UCSD-AML1 (cell line): ENCODE measurements at regions not wholly inside any gene's neighbourhood (a gene's known extent, or its start where the extent isn't known, plus 50 kb on each side); places are given as distances from the start of the nearest gene placed in this dataset.

ENCODE experiments used
- DNase-seq: peaks from one replicate; lab custom pipeline; 2025; ENCODE audit not compliant: unreplicated experiment; lab: John Stamatoyannopoulos, UW

DNA sequence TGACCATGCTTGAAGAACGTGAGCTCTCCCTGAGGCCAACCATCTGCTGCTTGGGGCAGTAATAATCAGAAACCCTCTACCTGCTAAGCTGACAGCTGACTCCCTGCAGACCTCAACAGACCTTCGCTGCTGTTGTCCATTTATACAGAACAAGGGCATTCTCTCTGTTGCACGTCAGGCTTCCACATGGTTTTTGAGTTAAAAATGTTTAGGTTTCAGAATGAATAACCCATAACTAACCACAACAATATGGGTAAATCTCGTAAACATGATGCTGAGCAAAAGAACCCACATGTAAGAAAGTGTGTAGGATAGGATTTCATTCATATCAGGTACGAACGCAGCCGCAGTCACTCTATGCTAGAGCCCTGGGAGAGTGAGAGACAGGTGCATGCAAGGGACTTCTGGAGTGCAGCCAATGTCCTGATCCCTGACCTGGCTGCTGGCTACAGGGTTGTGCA lies 348.5 kb downstream of the MED10 start:
- DNase-seq = no peak

DNA sequence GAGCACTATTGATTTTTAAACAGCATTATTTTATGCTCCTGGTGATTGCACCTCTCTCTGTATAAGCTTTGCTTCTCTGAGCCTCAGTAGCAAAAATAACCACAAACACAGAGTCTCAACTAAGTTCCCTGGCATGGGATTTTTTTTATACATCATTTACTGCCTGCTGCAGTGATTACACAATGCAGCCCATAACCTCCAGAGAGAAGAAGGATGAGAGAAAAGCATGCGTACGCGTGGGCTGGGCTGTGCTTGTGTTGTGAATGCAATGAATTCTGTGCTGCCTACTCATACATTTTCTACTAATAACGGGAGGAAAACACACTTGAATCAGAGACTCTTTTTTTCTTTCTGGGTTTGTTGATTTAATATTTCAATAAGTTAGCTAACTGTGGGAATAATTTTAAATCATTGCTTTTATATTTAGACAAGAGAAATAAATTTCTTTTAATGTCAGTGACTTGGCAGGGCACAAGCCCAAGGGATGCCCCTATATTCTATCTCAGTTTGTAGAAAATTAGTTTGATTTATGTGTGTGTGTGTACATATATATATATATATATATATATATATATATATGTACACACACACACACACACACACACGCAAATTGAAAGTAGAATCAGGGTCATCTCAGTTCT lies 351.5 kb downstream of the MED10 start:
- no peak for DNase-seq

DNA sequence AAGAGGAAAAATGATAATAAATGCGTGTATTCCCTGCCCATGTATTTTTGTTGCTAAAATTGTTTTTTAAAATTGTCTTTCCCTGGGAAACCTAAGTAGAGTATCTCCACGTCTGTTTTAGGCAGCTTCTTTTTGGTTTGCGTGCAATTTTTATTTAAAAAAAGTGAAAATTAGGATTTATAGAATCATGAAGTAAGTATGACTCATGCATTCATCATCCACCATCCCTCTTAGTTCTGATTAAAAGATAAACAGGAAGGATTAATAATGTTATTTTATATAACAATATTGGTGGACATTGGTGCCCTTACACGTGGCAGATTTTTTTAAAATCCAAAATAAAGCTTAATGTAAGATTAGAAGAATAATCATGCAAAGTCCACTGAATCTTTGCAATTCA lies 358.7 kb downstream of the MED10 start:
- no peak for DNase-seq

DNA sequence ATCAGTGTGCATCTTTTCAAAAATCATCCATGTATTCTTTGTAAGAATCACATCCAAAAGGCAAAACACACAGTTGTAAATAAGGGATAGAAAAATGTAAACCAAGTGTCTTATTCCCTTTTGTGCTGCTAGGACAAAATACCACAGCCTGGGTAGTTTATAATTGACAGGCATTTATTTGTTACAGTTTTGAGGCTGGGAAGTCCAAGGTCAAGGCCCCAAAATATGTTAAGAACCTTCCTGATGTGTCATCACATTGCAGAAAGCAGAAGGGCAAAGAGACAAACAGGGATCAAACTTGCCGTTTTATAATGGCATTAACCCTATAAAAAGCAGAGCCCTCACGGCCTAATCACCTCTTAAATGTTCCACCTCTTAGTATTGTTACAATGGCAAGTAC lies 364.8 kb downstream of the MED10 start:
- DNase-seq = no peak

DNA sequence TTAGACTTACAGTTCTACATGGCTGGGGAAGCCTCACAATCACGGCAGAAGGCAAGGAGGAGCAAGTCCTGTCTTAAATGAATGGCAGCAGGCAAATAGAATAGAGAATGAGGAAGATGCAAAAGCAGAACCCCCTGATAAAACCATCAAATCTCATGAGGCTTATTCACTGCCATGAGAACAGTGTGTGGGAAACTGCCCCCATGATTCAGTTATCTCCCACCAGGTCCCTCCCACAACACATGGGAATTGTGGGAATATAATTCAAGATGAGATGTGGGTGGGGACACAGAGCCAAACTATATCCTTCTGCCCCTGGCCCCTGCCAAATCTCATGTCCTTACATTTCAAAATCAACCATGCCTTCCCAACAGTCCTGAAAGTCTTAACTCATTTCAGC lies 367.1 kb downstream of the MED10 start:
- no peak for DNase-seq

DNA sequence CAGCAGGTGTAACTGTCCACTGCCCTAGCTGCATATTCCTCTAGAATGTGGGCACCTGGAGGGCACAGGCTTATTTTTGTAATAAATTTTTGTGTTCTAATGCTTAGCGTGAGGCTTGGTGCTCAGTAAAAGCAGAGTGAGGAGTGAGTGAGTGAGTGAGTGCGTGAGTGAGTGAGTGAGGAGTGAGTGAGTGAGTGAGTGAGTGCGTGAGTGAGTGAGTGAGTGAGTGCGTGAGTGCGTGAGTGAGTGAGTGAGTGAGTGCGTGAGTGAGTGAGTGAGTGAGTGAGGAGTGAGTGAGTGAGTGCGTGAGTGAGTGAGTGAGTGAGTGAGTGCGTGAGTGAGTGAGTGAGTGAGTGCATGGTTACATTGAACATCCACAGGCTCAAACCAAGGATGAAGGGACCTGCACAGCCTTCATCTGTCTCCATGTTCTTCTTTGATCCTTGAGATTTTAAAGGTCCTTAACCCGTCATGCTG lies 371.5 kb downstream of the MED10 start:
- no peak for DNase-seq

DNA sequence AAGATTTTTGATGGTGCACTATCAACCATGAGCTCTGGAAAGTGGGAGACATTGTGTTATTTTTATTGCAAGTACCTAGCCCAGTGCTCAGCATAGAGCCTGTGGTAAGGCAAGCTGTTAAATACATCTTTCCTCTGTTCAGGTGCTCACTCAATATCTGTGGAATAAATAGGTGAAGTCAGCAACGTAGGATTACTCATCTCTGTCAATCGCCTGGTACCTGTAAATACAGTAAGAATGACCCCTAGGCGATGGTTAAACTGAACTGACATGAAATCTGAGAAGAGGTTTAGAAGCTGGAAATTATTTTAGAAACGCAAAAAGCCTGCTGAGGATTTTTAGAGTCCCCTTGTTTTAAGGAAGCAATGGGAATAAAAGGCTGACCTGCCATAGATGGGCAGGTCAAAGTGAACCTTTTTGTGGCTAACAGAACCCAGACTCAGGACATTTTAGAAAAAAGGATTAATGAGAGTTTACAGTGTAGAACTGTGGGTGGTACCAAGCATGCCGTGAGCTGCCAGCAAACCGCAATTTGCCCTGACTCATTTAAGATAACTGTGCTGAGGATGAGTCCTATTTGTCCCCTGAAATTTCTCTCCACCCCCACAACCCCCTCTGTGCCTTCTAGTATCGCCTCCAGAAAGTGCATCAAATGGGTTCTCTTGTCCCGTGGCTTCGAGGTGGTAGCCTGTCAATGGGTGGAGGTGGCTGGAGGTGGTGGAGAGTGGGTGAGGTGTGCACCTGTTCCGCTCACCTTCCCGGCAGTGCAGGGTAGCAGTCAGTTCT lies 375.1 kb downstream of the MED10 start:
- DNase-seq = no peak

DNA sequence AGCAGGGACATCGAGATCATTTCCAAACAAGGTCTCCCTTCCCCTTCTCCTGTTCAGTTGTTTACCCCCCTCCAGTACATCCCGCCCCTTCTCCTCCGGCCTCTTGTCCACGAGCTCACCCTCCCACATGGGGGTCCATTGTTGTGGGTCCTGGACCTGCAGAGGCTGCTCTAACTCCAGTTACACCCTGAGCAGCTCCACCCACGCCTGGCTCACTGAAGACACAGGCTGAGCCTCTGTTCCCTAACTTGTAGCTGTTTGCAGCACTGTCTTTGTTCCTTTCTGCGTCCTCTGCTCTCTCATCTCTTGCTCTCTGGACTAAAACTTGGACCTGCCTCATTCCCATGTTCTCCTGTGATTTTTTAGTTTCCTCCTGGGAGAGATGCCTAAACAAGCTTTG lies 377.5 kb downstream of the MED10 start:
- DNase-seq = no peak

DNA sequence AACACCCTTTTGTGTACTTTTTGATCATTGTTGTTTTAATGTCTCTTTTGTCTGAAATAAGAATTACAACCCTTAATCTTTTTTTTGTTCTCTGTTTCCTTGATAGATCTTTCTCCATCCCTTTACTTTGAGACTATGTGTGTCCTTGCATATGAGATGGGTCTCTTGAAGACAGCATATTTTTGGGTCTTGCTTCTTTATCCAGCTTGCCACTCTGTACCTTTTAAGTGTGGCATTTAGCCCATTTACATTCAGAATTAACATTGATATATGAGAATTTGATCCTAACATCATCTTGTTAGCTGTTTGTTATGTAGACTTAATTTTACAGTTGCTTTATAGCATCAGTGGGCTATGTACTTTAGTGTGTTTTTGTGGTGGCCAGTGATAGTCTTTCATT lies 382.5 kb downstream of the MED10 start:
- DNase-seq = no peak

DNA sequence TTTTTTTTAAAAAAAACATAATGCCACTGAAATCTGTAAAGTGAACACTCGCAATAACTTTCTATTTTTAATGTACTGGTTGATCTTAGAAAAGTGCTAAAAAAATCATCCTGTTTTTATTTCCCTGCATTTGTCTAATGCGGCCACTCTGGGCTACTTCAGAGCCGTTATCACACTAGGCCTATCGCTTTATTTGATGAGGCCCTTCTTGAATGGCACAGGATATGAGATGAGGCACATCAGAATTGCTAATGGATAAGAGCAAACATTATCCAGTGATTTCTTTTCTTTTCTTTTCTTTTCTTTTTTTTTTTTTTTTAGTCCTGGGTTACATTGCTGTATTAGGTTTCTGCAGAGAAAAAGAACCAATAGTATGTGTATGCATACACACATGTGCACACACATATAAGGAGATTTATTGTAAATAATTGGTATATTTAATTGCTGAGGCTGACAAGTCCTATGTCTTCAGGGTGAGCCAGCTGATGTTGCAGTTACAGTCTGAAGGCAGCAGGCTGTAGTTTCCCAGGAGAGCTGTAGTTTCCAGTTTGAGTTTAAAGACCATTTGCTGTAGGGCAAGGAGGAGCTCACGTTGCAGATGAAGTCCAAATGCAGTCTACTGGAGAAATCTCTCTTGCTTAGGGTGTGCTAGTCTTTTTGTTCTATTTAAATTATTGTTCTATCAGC lies 391.7 kb downstream of the MED10 start:
- no peak for DNase-seq

DNA sequence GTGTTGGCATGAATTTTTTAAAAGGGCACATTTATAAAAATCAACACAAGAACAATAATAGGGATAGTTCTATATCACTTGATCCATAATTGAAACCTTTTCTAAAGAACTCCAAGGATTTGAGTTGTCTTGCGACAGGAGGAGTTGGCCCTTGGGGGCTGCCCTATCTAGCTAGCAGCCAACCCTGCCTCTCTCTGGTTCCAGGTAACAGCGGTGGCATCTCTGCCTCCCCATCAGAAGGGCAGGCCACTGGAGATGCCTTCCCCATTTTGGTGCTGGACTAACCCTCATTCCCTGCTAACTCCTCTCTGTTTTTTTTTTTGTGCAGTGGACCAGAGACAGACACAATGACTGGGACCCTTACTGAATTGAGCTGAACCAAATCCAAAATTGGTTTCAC lies 393.0 kb downstream of the MED10 start:
- no peak for DNase-seq

DNA sequence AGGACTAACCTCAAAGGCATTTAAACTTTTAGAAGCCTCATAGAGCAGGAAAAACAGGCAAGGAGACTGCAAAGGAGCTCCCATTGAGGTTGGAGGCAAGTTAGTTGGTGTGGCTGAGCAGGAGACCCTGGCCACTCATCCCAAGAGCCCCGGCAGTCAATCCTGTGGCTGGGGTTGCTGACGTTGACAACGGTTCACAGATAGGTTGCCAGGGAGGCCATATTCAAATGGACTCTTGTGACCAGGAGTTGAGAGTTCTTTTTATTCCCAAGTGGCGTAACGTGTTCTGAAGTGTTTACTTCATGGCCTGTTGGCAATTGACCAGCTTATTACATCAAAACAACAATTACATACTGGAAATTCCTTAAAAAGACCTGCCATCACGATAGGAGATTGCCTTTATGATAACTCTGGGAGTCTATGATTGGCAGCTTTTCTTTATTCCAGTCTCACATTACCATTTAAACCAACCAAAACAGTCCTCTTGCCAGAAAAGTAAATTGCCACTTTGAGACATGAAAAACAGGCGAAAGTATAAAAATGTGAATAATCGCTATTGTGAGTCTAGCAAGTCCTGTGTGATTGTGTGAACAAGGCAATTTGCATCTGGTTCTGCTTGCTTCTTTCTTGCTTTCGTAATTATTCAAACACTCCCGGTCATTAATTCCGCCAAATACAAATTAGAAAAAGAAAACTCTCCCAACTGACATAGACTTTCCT lies 394.9 kb downstream of the MED10 start:
- DNase-seq = no peak

DNA sequence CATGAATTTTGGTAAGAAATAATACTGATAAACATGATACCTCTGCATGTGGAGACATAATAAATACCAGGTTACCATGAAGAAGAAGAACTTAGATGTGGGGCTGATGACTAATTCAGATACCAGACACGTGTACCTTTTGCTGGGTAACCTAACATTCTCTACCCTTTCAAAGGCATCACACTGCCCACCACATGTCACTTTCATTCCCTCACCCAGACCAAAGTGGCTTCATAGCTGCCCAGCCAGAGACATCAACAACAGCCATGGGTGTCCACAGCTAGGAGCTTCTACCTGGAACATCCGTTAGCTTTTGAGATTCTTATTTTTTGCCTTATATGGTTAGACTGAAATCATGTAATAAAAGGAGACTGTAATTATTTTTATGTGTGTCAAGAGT lies 396.8 kb downstream of the MED10 start:
- DNase-seq = no peak

DNA sequence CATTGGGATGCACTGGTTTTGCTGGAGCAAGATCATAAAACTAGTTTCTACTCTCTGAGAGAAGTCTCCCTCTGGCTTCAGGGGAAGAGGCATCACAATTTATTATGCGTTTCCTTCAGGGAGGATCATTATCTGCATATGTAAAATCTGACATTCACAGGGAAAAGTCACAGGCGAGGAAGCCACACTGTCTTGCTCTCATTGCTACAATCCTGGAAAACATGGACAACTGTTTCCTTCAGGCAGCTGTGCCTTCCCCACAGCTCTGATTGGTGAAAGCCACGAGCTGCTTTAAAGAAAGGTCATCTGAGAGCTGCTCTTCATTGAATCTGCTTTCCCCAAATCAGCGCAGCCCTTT lies 397.8 kb downstream of the MED10 start:
- no peak for DNase-seq

DNA sequence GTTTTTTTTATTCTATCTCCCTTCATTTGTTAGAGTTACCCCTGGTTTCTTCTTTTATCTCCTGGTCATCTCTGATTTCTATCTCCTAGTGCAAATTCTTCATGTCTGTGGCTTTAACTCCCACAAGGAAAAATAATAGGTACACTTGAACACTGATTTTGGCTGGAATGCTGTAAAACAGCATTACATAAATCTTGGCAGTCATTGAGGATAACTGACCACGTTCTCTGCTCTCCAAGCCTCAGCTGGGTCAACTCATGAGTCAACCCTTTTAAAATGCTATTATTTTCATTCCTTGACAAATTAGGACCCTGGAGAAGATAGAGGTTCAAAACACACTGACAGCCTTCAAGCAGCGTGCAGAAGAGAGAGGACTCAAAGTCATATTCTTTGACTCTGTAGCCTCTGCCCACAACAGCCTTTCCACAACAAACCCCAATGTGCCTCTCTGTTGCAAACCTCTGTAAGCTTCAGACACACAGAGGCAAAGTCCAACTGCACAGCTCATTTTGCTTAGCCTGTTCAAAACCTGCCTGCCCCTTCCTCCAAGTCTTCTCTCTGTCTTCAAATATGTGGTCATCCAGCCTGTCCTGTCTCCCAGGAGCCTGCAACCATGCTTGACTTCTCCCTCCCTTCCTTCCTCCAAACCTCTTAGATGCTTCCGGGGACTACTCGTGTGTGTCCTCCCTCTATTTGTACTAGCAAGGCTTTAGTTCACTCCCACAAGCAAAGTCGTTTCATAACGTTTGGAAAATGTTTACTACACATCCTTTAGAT lies 398.4 kb downstream of the MED10 start:
- DNase-seq = no peak

DNA sequence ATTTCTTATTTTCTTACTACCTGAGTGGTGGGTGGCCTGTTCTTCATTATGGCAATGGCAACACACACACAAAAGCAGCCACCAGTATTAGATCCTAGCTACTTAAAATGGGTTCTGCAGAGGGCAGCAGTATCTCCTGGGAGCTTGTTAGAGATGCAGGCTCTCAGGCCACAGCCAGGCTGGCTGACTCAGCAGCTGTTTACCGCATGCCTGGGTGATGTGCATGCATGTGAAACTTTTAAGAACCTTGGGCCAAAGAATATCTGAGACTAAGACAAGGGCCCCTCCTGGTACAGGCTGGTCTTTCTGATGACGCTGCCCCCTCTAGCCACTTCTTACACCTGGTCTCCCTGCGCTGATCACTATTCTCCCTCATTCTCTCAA lies 399.0 kb downstream of the MED10 start:
- no peak for DNase-seq

DNA sequence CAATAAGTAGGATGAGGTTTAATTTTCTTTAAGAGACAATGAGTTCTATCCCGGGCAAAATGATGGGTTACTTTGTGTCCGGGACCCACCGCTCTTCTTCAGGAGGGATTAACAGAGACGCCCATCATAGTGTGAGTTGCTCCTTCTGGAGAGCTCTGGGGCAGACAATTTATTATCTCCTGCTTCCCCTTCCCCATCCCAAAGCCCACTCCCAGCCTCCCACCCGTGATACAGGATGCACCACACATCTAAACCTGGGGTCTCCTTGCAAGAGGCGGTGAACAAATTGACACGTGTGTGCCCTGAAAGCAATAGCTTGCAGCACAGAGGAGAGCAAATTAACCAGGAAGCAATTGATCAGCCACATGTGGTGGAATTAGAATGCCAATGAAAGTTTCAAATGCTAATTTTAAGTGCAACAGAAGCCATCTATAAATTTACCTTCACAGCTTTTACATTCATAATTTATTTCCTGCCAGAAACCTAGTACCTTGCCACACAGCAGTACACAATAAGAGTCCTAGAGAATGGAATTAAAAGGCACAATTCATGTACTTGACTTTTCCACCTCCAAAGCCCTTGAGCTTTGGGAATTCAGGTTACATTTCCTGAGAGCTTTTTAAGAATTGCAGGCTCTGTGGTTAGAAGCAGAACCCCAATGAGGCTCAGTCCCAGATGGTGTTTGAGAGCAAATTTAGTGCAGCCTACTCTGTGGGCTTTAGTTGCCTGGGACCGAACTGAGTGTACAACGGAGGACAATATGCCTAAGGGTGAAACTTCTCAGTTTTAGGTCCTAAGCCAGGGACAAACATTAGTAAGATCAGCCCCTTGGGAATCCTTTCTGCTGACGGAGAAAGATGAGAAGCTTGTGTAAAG lies 399.6 kb downstream of the MED10 start:
- DNase-seq = no peak

DNA sequence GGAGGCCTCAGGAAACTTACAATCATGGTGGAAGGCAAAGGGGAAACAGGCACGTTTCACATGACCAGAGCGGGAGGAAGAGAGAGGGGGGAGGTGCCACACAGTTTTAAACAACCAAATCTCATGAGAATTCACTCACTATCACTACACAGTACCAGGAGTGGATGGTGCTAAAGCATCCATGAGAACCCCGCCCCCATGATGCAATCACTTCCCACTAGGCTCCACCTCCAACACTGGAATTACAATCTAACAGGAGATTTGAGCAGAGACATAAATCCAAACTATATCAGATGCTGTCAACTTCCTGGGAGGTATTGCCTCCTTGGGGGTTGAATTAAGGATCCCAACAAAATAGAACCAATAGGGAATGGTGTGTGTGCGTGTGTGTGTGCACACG lies 407.1 kb downstream of the MED10 start:
- no peak for DNase-seq

DNA sequence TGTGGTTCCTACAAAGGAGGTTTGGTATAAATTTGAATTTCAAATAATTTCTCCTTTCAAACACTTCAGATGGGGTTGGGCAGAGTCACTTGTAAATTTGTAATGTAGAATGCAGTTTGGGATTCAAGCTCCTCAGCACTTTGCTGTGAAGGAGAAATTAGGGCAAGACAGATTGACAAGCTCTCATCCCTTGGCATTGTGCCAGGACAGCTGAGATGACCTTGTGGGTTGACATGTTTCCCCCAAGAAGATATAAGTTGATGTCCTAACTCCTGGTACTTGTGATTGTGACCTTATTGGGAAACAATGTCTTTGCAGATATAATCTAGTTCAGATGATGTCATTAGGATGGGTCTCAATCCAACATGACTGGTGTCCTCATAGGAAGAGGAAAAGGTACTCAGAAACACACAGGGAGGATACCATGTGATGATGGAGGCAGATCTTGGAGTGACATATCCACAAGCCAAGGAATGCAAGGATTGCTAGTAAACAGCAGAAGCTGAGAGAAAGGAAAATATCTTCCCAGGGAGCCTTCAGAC lies 408.3 kb downstream of the MED10 start:
- DNase-seq = no peak

DNA sequence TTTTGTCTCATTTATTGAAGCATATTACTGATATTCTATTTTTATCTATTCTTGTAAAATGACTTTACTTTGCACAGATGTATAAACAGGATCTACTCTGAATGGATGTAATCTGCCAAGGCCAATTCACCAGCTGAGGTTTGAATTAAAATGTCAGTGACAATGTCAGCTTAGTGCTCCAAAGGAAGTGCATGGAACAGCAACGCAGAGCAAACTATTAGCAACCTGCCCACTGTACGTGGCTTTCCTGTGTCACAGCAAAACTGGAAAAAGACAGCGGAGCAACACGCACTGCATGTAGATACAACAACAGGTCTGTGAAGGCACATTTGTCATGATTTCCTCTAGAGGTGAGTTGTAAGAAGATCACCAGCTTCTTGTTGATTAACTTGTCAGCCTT lies 409.4 kb downstream of the MED10 start:
- DNase-seq = no peak
